ENCODE measurements at regions not wholly inside any gene's neighbourhood (a gene's known extent, or its start where the extent isn't known, plus 50 kb on each side); places are given as distances from the start of the nearest gene placed in this dataset.

GRCh38 chr15:87354661-87355410 lies 901.7 kb downstream of the NTRK3 start:
- FAIRE-seq (no peak), DNase-seq (ENCODE audit: low read depth in 1 of 2, low spot score in 2 of 2) (no peak)
- Histone ChIP-seq H4K91ac (replicated peaks; ENCODE audit: insufficient read length, low read length) (no peak overlapping the region), H2BK120ac (replicated peaks; ENCODE audit: low read depth, low read length) (no peak overlapping the region), H4K8ac (ENCODE audit: extremely low read depth, insufficient read depth, low read length) (no peak overlapping the region), H4K5ac (ENCODE audit: insufficient read length, low read depth, low read length) (no peak overlapping the region), H3K23me2 (ENCODE audit: low read depth, low read length) (no peaks in the 10 kb centered on the region; the same call in 1 of the 2 replicates), H4K20me1 (replicated peaks in 1 of 2; ENCODE audit: control insufficient read depth in 1 of 2, insufficient read depth in 2 of 2, low read length in 2 of 2) (no peaks in the 10 kb centered on the region), H2AFZ (ENCODE audit: low read length) (no peak overlapping the region), H3K36me3 (ENCODE audit: control insufficient read depth in 2 of 4, insufficient read depth in 4 of 4, low read length in 3 of 4) (no peaks in the 10 kb centered on the region), H3K56ac (replicated peaks; ENCODE audit: insufficient read length, low read depth, low read length) (no peak overlapping the region), H2BK20ac (ENCODE audit: low read length) (no peak overlapping the region), H3K79me2 (ENCODE audit: control insufficient read depth in 1 of 2, insufficient read depth in 2 of 2, low read length in 2 of 2) (no peaks in the 10 kb centered on the region), H3K27me3 (replicated peaks in 1 of 4; ENCODE audit: control insufficient read depth in 3 of 4, extremely low read depth in 1 of 4, insufficient read depth in 3 of 4, low read length in 3 of 4) (peaks cover 0 to under 1% (median 0%) of the 10 kb centered on the region in 4 experiments; a peak in 1 of 7 replicates), H2BK5ac (ENCODE audit: low read depth, low read length) (no peak overlapping the region), H2AK5ac (ENCODE audit: low read depth, low read length) (no peak overlapping the region), H3K9me3 (ENCODE audit: insufficient read depth in 2 of 2, low read depth in 1 of 2, low read length in 1 of 2) (no peaks in the 10 kb centered on the region), H3K79me1 (ENCODE audit: low read depth, low read length) (no peaks in the 10 kb centered on the region), H3K23ac (ENCODE audit: insufficient read length) (no peak overlapping the region), H3K27ac (ENCODE audit: low read depth, low read length) (no peak overlapping the region), H3K9ac (replicated peaks in 1 of 4; ENCODE audit: extremely low read depth in 1 of 4, low read depth in 3 of 4, low read length in 3 of 4) (no peak overlapping the region), H2BK12ac (ENCODE audit: low read depth, low read length) (no peak overlapping the region), H3K4ac (replicated peaks; ENCODE audit: insufficient read length, low read depth, low read length) (no peak overlapping the region), H3K4me1 (replicated peaks in 1 of 4; ENCODE audit: control insufficient read depth in 3 of 4, insufficient read depth in 4 of 4, low read length in 3 of 4) (no peaks in the 10 kb centered on the region), H2BK15ac (ENCODE audit: low read length) (no peak overlapping the region), H3K4me2 (ENCODE audit: insufficient read depth in 1 of 2, low read depth in 2 of 2, low read length in 2 of 2) (no peak overlapping the region), H3K4me3 (ENCODE audit: extremely low read depth in 1 of 4, insufficient read depth in 2 of 4, low read depth in 3 of 4, low read length in 4 of 4) (no peak overlapping the region), H3K14ac (ENCODE audit: insufficient read length) (no peak overlapping the region), H3K18ac (ENCODE audit: extremely low read depth, low read length) (no peak overlapping the region)
- POLR2A ChIA-PET (ENCODE audit: partially characterized antibody), result no interaction called here
- 94% methylated on average over 3 of the region's 3 CpGs; no CpG with 5 or more reads in 1 of the 2 experiments for WGBS, 2 experiments (ENCODE audit: extremely low coverage in 1 of 2, insufficient coverage in 1 of 2, insufficient read length in 1 of 2, insufficient replicate concordance in 2 of 2, low coverage in 1 of 2, low lambda C conversion rate in 2 of 2, missing lambda C conversion rate in 1 of 2)
- CTCF ChIA-PET (ENCODE audit: partially characterized antibody), result interaction anchor here (1.1 kb wide), 1 partner anchor 441 kb away, joined by 3 read pairs; no protein-coding TSS in a partner anchor
- TF ChIP-seq CEBPB (IDR thresholded peaks at IDR 0.05; ENCODE audit: low read depth, low read length) (no peak), SP4 (IDR thresholded peaks at IDR 0.05; ENCODE audit: low read length) (no peak), EP300 (IDR thresholded peaks at IDR 0.05; ENCODE audit: borderline replicate concordance in 1 of 2, low read depth in 2 of 2, low read length in 2 of 2) (no peak), RAD21 (IDR thresholded peaks at IDR 0.05 in 1 of 2, conservative IDR thresholded peaks at IDR 0.05 in 1 of 2; ENCODE audit: low read depth in 2 of 2, low read length in 2 of 2) (no peak), KDM1A (IDR thresholded peaks at IDR 0.05; ENCODE audit: borderline replicate concordance, low read length) (no peak), JUND (IDR thresholded peaks at IDR 0.05; ENCODE audit: low read length) (no peak), RNF2 (IDR thresholded peaks at IDR 0.05; ENCODE audit: borderline replicate concordance, low read depth, low read length, missing control alignments, poor library complexity, severe bottlenecking) (no peak), SIN3A (conservative IDR thresholded peaks at IDR 0.05 in 1 of 2, IDR thresholded peaks at IDR 0.05 in 1 of 2; ENCODE audit: low read depth in 1 of 2, low read length in 2 of 2) (no peak), HDAC2 (IDR thresholded peaks at IDR 0.05; ENCODE audit: borderline replicate concordance in 1 of 2, low read depth in 2 of 2, low read length in 2 of 2) (no peak), SIRT6 (IDR thresholded peaks at IDR 0.05; ENCODE audit: low read length) (no peak), CHD2 (IDR thresholded peaks at IDR 0.05; ENCODE audit: low read length) (no peak), HDAC6 (IDR thresholded peaks at IDR 0.05; ENCODE audit: low read depth, low read length) (no peak)
